Astrocyte (in vitro differentiated cells and primary cell): ENCODE measurements at regions not wholly inside any gene's neighbourhood (a gene's known extent, or its start where the extent isn't known, plus 50 kb on each side); places are given as distances from the start of the nearest gene placed in this dataset.

Experiments used
- DNase-seq: peaks from one replicate; pipeline ENCODE4 v3.0.0-alpha.2; 2010; ENCODE audit warnings: low read depth
- FAIRE-seq: peaks from 2 replicates; lab custom pipeline; 2011; peaks lifted over from hg19 to GRCh38; lab: Jason Lieb, UNC
- H2AFZ ChIP-seq: 2 replicates; pipeline ENCODE4 v1.6.0; 2012; ENCODE audit warnings: low read depth, low read length, inconsistent platforms
- H3K27ac ChIP-seq: 2 replicates; pipeline ENCODE4 v1.5.1; 2011; ENCODE audit warnings: low read depth, low read length, inconsistent platforms
- H3K27me3 ChIP-seq: 2 replicates; pipeline ENCODE4 v1.6.0; 2011; ENCODE audit warnings: low read length, inconsistent platforms; ENCODE audit not compliant: insufficient read depth
- H3K36me3 ChIP-seq: 2 replicates; pipeline ENCODE4 v1.5.1; 2011; ENCODE audit warnings: low read length, inconsistent platforms; ENCODE audit not compliant: insufficient read depth
- H3K4me1 ChIP-seq: 2 replicates; pipeline ENCODE4 v1.5.1; 2011; ENCODE audit warnings: low read length, inconsistent platforms; ENCODE audit not compliant: insufficient read depth
- H3K4me2 ChIP-seq: 2 replicates; pipeline ENCODE4 v1.6.0; 2012; ENCODE audit warnings: low read length, inconsistent platforms
- H3K4me3 ChIP-seq: 2 replicates; pipeline ENCODE4 v1.5.1; 2011; ENCODE audit warnings: low read depth, mild to moderate bottlenecking, low read length, inconsistent platforms; ENCODE audit not compliant: insufficient read depth
- H3K79me2 ChIP-seq: 2 replicates; pipeline ENCODE4 v1.6.0; 2012; ENCODE audit warnings: mild to moderate bottlenecking, low read length, inconsistent platforms; ENCODE audit not compliant: insufficient read depth
- H3K9ac ChIP-seq: 2 replicates; pipeline ENCODE4 v1.6.0; 2012; ENCODE audit warnings: mild to moderate bottlenecking, low read length, inconsistent platforms
- H3K9me3 ChIP-seq: 2 replicates; pipeline ENCODE4 v1.5.1; 2012; ENCODE audit warnings: low read depth, mild to moderate bottlenecking, low read length, inconsistent platforms; ENCODE audit not compliant: insufficient read depth
- H4K20me1 ChIP-seq: 2 replicates; pipeline ENCODE4 v1.6.0; 2012; ENCODE audit warnings: low read length, inconsistent platforms; ENCODE audit not compliant: insufficient read depth
- H3K27ac Mint-ChIP-seq: one replicate; pipeline ENCODE4 v1.8.0; 2021; ENCODE audit warnings: mild to moderate bottlenecking, mixed read lengths; ENCODE audit not compliant: unreplicated experiment
- H3K27me3 Mint-ChIP-seq: one replicate; pipeline ENCODE4 v1.8.0; 2021; ENCODE audit warnings: low read depth, mixed read lengths; ENCODE audit not compliant: unreplicated experiment
- H3K36me3 Mint-ChIP-seq: one replicate; pipeline ENCODE4 v1.8.0; 2021; ENCODE audit warnings: low read depth, mixed read lengths; ENCODE audit not compliant: unreplicated experiment
- H3K4me1 Mint-ChIP-seq: one replicate; pipeline ENCODE4 v1.8.0; 2021; ENCODE audit warnings: low read depth, mixed read lengths; ENCODE audit not compliant: unreplicated experiment
- H3K4me3 Mint-ChIP-seq: one replicate; pipeline ENCODE4 v1.8.0; 2021; ENCODE audit warnings: mild to moderate bottlenecking, moderate library complexity, mixed read lengths; ENCODE audit not compliant: unreplicated experiment
- H3K9me3 Mint-ChIP-seq: one replicate; pipeline ENCODE4 v1.8.0; 2021; ENCODE audit warnings: mild to moderate bottlenecking, mixed read lengths; ENCODE audit not compliant: unreplicated experiment
- EZH2 ChIP-seq: IDR thresholded peaks from 2 replicates; pipeline ENCODE4 v1.6.1; 2012; ENCODE audit warnings: mild to moderate bottlenecking, low read length, inconsistent platforms; ENCODE audit not compliant: insufficient read depth
- TF ChIP-seq, protein P1 (sequence below): IDR thresholded peaks from 2 replicates; pipeline ENCODE4 v1.5.1; 2011; ENCODE audit warnings: low read depth, mild to moderate bottlenecking, inconsistent platforms, low read length, moderate library complexity; ENCODE audit not compliant: insufficient read depth

DNA sequence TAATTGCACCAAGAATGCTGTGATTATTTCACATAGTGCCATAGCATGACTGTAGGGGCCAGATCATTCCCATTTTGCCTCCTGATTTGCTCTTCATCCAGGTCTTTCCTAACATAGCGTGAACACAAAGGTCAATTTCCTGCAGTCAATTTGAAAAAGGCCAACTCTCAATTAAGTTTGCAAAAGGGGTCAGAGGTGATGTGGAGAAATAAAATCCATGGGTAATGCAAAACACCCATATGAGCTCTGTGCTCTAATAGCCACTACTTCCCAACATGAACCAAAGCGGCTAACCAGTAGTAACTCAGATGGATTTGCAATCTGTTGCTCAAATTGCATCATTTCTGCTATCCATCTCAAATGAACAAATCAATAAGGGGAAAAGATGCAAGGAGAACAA lies 275.5 kb upstream of the SOX9 start:
- Histone ChIP-seq H2AFZ (no peak overlapping the region), H4K20me1 (no peaks in the 10 kb centered on the region), H3K4me2 (no peak overlapping the region), H3K27me3 (no peaks in the 10 kb centered on the region), H3K79me2 (no peaks in the 10 kb centered on the region), H3K4me1 (no peaks in the 10 kb centered on the region), H3K36me3 (no peaks in the 10 kb centered on the region), H3K9me3 (no peaks in the 10 kb centered on the region), H3K4me3 (no peak overlapping the region), H3K9ac (no peak overlapping the region), H3K27ac (no peak overlapping the region)
- no peak overlapping the region for H3K27ac Mint-ChIP-seq
- no peaks in the 10 kb centered on the region for H3K27me3 Mint-ChIP-seq
- no peak for FAIRE-seq
- H3K4me3 Mint-ChIP-seq: no peak overlapping the region
- no peak for DNase-seq
- H3K36me3 Mint-ChIP-seq: no peaks in the 10 kb centered on the region
- no peaks in the 10 kb centered on the region for H3K4me1 Mint-ChIP-seq
- H3K9me3 Mint-ChIP-seq: no peaks in the 10 kb centered on the region
- no peak for TF ChIP-seq EZH2
- TF ChIP-seq, protein P1, sequence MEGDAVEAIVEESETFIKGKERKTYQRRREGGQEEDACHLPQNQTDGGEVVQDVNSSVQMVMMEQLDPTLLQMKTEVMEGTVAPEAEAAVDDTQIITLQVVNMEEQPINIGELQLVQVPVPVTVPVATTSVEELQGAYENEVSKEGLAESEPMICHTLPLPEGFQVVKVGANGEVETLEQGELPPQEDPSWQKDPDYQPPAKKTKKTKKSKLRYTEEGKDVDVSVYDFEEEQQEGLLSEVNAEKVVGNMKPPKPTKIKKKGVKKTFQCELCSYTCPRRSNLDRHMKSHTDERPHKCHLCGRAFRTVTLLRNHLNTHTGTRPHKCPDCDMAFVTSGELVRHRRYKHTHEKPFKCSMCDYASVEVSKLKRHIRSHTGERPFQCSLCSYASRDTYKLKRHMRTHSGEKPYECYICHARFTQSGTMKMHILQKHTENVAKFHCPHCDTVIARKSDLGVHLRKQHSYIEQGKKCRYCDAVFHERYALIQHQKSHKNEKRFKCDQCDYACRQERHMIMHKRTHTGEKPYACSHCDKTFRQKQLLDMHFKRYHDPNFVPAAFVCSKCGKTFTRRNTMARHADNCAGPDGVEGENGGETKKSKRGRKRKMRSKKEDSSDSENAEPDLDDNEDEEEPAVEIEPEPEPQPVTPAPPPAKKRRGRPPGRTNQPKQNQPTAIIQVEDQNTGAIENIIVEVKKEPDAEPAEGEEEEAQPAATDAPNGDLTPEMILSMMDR: no peak

DNA sequence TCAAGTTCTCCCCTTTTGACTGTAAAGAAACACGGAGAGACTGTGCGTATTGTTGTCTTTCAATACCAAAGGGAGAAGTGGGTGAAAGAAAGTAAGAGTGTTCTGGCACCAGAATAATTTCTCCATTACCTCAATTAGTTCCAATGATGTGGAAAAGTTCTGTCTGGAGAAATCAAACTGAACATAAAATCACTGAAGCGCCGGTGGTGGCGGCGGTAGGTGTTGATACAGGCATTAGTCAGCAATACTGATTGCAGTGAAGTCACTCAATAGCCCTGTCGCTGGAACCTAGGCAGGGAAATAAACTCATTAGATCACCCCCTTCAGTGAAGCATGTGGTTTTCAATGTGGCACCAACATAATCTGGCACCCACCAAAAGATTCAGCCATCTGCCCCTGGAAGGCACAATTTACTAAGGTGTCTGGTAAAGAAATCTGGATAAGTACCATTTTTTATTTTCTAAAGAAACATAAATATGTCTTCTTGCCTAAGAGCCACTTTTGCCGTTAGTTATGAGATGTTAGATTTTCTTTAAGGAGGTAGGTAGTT lies 274.2 kb upstream of the SOX9 start:
- Histone ChIP-seq H3K27me3 (no peaks in the 10 kb centered on the region), H3K9ac (no peak overlapping the region), H3K36me3 (no peaks in the 10 kb centered on the region), H3K79me2 (no peaks in the 10 kb centered on the region), H3K9me3 (no peaks in the 10 kb centered on the region), H4K20me1 (no peaks in the 10 kb centered on the region), H3K4me3 (peak overlapping the region; percentile 35), H3K27ac (no peak overlapping the region), H3K4me1 (no peaks in the 10 kb centered on the region), H3K4me2 (peak overlapping the region; percentile 67), H2AFZ (peak overlapping the region; percentile 36)
- FAIRE-seq (no peak), DNase-seq (peak; percentile 29)
- Mint-ChIP-seq H3K9me3 (no peaks in the 10 kb centered on the region), H3K27me3 (no peaks in the 10 kb centered on the region), H3K36me3 (no peaks in the 10 kb centered on the region), H3K27ac (no peak overlapping the region), H3K4me3 (no peak overlapping the region), H3K4me1 (no peaks in the 10 kb centered on the region)
- TF ChIP-seq EZH2: no peak
- TF ChIP-seq, protein P1: no peak

DNA sequence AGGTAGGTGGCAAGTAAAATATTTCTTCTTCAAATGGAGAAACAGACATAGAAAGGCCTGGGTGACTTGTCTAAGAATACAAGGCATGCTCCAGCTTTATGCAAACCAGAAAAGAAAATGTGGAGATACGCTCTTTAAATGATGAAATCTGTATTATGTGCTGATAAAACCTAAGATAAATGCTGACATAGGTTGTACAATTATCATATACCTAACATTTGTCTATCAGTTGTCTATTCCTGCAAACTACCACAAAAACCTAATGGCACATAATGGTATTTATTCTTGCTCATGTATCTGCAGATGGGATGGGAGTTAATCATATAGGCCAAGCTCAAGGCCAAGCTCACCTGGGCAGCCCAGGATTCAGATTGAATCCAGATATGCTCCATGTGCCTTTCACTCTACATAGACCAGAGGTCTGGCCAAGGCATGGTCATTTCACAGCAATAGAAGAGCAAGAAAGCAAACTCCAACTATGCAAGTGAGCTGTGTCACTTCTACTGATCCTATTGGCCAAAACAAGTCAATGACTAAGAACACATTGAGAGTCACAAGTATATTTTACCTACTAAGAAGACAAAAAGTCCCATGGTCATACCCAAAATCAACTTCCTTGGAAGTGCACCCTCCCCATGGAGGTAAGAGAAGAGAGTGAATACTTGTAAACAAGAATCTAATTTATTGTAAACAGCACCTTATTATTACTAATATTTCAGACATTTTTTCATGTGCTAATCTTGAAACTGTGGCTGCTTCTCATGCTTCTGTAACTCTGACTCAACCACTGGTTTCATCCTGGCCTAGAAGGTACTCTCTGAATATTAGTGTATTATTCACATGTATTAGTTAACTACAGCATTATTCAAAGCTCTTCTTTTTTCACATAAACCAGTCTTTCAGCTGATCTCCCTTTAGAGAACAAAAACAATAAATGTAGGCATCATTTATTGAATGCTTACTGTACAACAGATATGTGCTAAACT lies 270.7 kb upstream of the SOX9 start:
- H3K27ac Mint-ChIP-seq: no peak overlapping the region
- DNase-seq (peak; percentile 9), FAIRE-seq (no peak)
- no peak overlapping the region for H2AFZ ChIP-seq
- H3K9ac ChIP-seq: no peak overlapping the region
- H4K20me1 ChIP-seq: no peaks in the 10 kb centered on the region
- H3K36me3 ChIP-seq: no peaks in the 10 kb centered on the region
- no peak overlapping the region for H3K4me3 ChIP-seq
- no peaks in the 10 kb centered on the region for H3K36me3 Mint-ChIP-seq
- H3K79me2 ChIP-seq: no peaks in the 10 kb centered on the region
- no peak overlapping the region for H3K4me3 Mint-ChIP-seq
- H3K27me3 Mint-ChIP-seq: no peaks in the 10 kb centered on the region
- no peaks in the 10 kb centered on the region for H3K9me3 ChIP-seq
- H3K4me1 Mint-ChIP-seq: no peaks in the 10 kb centered on the region
- H3K4me2 ChIP-seq: no peak overlapping the region
- no peaks in the 10 kb centered on the region for H3K4me1 ChIP-seq
- H3K9me3 Mint-ChIP-seq: peaks cover 2% of the 10 kb centered on the region
- H3K27me3 ChIP-seq: no peaks in the 10 kb centered on the region
- TF ChIP-seq, protein P1: no peak
- TF ChIP-seq EZH2: no peak
- no peak overlapping the region for H3K27ac ChIP-seq
